SK-N-MC (cell line): ENCODE measurements at regions not wholly inside any gene's neighbourhood (a gene's known extent, or its start where the extent isn't known, plus 50 kb on each side); places are given as distances from the start of the nearest gene placed in this dataset.

ENCODE experiments used
- EZH2 ChIP-seq: fragments of 200-600 bp; sonication (generic); IDR thresholded peaks from one replicate; pipeline ENCODE4 v1.6.1; 2017; ENCODE audit warnings: antibody characterized with exemption
- FOXP2 ChIP-seq: optimal IDR thresholded peaks from 2 replicates; pipeline ENCODE3; 2011; ENCODE audit warnings: mild to moderate bottlenecking, moderate library complexity; ENCODE audit not compliant: insufficient read depth; ENCODE audit errors: extremely low read length, control extremely low read depth
- POLR2AphosphoS5 ChIP-seq: IDR thresholded peaks from 2 replicates; pipeline ENCODE4 v1.6.1; 2012; ENCODE audit warnings: mild to moderate bottlenecking, low read depth, low read length, borderline replicate concordance

GRCh38 chr2:2692599-2693389 lies 361.7 kb upstream of the MYT1L start:
- no peak for TF ChIP-seq EZH2
- no peak for TF ChIP-seq POLR2AphosphoS5
- no peak for TF ChIP-seq FOXP2
